Panc1 (cell line): ENCODE measurements at regions not wholly inside any gene's neighbourhood (a gene's known extent, or its start where the extent isn't known, plus 50 kb on each side); places are given as distances from the start of the nearest gene placed in this dataset.

Source experiments
- POLR2AphosphoS5 ChIP-seq: IDR thresholded peaks from 2 replicates; pipeline ENCODE4 v1.6.1; 2012; ENCODE audit warnings: mild to moderate bottlenecking, low read depth, low read length, moderate library complexity
- SIN3A ChIP-seq: IDR thresholded peaks from 2 replicates; pipeline ENCODE4 v1.6.1; 2012; ENCODE audit warnings: low read depth, mild to moderate bottlenecking, low read length, moderate library complexity, borderline replicate concordance; ENCODE audit not compliant: insufficient read depth
- TF ChIP-seq, protein P1 (sequence below): fragments of 450-650 bp; IDR thresholded peaks from 2 replicates; pipeline ENCODE4 v1.5.1; 2017; ENCODE audit warnings: mild to moderate bottlenecking
- TF ChIP-seq, protein P2 (sequence below), 2 experiments: IDR thresholded peaks; 2 replicates each; pipeline ENCODE4 v1.6.1; 2011 to 2012; ENCODE audit warnings: low read depth in 2 of 2, control low read depth in 1 of 2, low read length in 1 of 2, mild to moderate bottlenecking in 1 of 2, moderate library complexity in 1 of 2; ENCODE audit not compliant: insufficient read depth in 1 of 2

GRCh38 chr11:32162351-32162750, 71.5 kb downstream of the RCN1 start:
- TF ChIP-seq, protein P1, sequence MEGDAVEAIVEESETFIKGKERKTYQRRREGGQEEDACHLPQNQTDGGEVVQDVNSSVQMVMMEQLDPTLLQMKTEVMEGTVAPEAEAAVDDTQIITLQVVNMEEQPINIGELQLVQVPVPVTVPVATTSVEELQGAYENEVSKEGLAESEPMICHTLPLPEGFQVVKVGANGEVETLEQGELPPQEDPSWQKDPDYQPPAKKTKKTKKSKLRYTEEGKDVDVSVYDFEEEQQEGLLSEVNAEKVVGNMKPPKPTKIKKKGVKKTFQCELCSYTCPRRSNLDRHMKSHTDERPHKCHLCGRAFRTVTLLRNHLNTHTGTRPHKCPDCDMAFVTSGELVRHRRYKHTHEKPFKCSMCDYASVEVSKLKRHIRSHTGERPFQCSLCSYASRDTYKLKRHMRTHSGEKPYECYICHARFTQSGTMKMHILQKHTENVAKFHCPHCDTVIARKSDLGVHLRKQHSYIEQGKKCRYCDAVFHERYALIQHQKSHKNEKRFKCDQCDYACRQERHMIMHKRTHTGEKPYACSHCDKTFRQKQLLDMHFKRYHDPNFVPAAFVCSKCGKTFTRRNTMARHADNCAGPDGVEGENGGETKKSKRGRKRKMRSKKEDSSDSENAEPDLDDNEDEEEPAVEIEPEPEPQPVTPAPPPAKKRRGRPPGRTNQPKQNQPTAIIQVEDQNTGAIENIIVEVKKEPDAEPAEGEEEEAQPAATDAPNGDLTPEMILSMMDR: no peak
- TF ChIP-seq POLR2AphosphoS5 (no peak), SIN3A (no peak)
- TF ChIP-seq, protein P2, sequence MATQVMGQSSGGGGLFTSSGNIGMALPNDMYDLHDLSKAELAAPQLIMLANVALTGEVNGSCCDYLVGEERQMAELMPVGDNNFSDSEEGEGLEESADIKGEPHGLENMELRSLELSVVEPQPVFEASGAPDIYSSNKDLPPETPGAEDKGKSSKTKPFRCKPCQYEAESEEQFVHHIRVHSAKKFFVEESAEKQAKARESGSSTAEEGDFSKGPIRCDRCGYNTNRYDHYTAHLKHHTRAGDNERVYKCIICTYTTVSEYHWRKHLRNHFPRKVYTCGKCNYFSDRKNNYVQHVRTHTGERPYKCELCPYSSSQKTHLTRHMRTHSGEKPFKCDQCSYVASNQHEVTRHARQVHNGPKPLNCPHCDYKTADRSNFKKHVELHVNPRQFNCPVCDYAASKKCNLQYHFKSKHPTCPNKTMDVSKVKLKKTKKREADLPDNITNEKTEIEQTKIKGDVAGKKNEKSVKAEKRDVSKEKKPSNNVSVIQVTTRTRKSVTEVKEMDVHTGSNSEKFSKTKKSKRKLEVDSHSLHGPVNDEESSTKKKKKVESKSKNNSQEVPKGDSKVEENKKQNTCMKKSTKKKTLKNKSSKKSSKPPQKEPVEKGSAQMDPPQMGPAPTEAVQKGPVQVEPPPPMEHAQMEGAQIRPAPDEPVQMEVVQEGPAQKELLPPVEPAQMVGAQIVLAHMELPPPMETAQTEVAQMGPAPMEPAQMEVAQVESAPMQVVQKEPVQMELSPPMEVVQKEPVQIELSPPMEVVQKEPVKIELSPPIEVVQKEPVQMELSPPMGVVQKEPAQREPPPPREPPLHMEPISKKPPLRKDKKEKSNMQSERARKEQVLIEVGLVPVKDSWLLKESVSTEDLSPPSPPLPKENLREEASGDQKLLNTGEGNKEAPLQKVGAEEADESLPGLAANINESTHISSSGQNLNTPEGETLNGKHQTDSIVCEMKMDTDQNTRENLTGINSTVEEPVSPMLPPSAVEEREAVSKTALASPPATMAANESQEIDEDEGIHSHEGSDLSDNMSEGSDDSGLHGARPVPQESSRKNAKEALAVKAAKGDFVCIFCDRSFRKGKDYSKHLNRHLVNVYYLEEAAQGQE (IDR thresholded peaks at IDR 0.05; ENCODE audit: insufficient read depth in 1 of 2, low read depth in 2 of 2, low read length in 1 of 2): no peak
